BJ (cell line): ENCODE measurements at regions not wholly inside any gene's neighbourhood (a gene's known extent, or its start where the extent isn't known, plus 50 kb on each side); places are given as distances from the start of the nearest gene placed in this dataset.
A peak's percentile ranks its signal among the peaks of the same experiment; 100 is the strongest.

Experiments used
- CTCF ChIA-PET: fragments of 350-600 bp; formaldehyde crosslinking; extraction: SDS; loops from one replicate; lab custom pipeline; 2021; ENCODE audit warnings: antibody characterized with exemption, inconsistent platforms; lab: Yijun Ruan, JAX
- POLR2A ChIA-PET: fragments of 300-600 bp; sonication (Branson Sonifier 250); formaldehyde crosslinking; extraction: SDS; loops from one replicate; lab custom pipeline; 2021; ENCODE audit warnings: antibody characterized with exemption; lab: Charles Lee
- DNase-seq: peaks from one replicate; pipeline ENCODE4 v3.0.0-alpha.2; 2011; ENCODE audit warnings: low read depth
- H3K27me3 ChIP-seq: 2 replicates; pipeline ENCODE4 v1.6.0; 2011; ENCODE audit warnings: low read length; ENCODE audit not compliant: control insufficient read depth, insufficient read depth
- H3K36me3 ChIP-seq: 2 replicates; pipeline ENCODE4 v1.5.1; 2011; ENCODE audit warnings: low read length; ENCODE audit not compliant: control insufficient read depth, insufficient read depth
- H3K4me3 ChIP-seq: 2 replicates; pipeline ENCODE4 v1.5.1; 2011; ENCODE audit warnings: low read depth, mild to moderate bottlenecking, control low read depth, low read length
- TF ChIP-seq, protein P1 (sequence below): IDR thresholded peaks from 2 replicates; pipeline ENCODE4 v1.5.1; 2011; ENCODE audit warnings: low read depth, mild to moderate bottlenecking, control low read depth, inconsistent platforms, low read length, moderate library complexity; ENCODE audit not compliant: insufficient read depth

DNA sequence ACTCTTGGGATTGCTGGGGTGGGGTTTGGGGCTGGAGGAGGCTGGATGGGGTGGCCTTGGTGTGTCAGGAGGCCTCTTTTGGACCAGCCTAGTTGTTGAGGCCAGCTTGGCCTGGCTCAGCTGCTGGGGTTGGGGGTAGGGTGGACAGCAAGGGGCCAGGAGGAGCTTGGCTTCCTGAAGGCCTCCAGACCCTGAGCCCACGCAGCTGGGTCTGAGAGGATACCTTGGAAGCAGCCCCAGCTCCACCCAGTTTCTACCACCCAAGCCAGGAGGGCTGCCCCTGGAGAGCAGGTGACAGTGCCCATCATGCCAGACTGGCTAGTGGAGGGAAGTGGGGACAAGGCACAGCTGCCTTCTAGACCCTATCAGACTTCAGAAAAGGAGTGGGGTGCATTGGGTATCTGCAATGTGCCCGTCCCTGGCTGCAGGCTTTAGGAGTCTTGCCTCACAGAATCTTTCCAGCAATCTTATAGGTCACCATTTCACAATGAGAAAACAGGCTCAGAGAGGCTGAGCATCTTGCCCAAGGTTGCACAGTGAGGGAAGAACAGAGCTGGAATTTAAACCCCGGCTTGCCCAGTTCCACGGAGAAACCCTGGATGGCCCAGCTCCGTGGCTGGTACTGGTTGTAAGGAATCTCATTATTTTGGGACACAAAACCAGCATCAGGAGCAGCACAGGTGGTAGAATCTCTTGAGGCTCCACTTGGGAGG, 83.0 kb downstream of the LINGO1 start:
- ChIA-PET CTCF (interaction anchor here (0.9 to 1.3 kb wide), 2 partner anchors 8 to 10 kb away, joined by 3 to 6 read pairs; no protein-coding TSS in a partner anchor), POLR2A (no interaction called here)
- no peak overlapping the region for H3K4me3 ChIP-seq
- no peaks in the 10 kb centered on the region for H3K36me3 ChIP-seq
- no peaks in the 10 kb centered on the region for H3K27me3 ChIP-seq
- TF ChIP-seq, protein P1, sequence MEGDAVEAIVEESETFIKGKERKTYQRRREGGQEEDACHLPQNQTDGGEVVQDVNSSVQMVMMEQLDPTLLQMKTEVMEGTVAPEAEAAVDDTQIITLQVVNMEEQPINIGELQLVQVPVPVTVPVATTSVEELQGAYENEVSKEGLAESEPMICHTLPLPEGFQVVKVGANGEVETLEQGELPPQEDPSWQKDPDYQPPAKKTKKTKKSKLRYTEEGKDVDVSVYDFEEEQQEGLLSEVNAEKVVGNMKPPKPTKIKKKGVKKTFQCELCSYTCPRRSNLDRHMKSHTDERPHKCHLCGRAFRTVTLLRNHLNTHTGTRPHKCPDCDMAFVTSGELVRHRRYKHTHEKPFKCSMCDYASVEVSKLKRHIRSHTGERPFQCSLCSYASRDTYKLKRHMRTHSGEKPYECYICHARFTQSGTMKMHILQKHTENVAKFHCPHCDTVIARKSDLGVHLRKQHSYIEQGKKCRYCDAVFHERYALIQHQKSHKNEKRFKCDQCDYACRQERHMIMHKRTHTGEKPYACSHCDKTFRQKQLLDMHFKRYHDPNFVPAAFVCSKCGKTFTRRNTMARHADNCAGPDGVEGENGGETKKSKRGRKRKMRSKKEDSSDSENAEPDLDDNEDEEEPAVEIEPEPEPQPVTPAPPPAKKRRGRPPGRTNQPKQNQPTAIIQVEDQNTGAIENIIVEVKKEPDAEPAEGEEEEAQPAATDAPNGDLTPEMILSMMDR = no peak
- DNase-seq = no peak

DNA sequence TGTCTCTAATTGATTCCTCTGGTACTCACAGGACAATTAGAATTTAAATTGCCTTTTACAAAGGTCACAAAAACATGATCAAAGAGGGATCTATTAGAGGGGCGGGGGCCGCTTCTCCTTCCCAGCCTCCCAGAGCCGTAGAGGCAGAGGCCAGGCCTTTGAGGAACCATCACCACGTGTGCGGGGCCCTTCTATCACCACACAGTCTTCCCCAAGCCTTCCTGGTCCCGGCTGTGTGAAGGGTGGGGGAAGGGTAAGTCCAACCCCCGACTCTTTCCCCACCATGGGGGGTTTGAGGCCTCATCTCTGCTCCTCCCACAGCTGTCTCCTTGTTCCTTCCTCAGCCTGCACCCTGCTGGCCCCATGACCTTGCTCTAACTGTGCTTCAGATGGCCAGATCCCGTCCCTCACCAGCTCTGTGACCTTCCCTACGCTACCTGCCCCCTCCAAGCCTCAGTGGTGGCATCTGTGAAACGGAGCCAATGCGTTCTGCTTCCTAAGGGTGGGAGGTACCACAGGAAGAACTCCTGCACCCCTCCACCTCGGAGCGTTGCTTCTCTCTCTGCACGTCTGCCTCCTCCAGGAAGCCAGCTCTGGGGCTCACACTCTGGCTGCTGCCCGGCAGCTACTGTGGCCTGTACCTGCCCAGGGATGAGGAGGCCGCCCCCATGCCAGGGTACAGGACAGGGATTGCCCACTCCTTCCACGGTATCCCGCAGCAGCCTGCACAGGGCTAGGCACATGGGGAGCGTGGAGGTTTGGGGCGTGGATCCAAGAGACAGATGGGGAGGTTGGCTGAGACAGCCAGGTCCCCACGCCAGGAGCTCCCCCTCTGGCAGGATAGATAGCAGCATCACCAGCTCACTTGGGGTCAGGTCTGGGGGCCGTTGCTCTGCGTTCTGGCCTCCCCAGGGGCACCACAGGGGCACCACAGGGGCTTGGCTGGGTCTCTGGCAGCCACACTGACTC, 83.8 kb downstream of the LINGO1 start:
- POLR2A ChIA-PET = no interaction called here
- no peak overlapping the region for H3K4me3 ChIP-seq
- TF ChIP-seq, protein P1 = peak; percentile 7; the same call in 1 of the 2 replicates
- no peaks in the 10 kb centered on the region for H3K27me3 ChIP-seq
- H3K36me3 ChIP-seq = no peaks in the 10 kb centered on the region
- no peak for DNase-seq
- CTCF ChIA-PET = interaction anchor here (0.9 to 1.3 kb wide), 3 partner anchors 7 to 525 kb away, joined by 3 to 6 read pairs (median 3); no protein-coding TSS in a partner anchor

DNA sequence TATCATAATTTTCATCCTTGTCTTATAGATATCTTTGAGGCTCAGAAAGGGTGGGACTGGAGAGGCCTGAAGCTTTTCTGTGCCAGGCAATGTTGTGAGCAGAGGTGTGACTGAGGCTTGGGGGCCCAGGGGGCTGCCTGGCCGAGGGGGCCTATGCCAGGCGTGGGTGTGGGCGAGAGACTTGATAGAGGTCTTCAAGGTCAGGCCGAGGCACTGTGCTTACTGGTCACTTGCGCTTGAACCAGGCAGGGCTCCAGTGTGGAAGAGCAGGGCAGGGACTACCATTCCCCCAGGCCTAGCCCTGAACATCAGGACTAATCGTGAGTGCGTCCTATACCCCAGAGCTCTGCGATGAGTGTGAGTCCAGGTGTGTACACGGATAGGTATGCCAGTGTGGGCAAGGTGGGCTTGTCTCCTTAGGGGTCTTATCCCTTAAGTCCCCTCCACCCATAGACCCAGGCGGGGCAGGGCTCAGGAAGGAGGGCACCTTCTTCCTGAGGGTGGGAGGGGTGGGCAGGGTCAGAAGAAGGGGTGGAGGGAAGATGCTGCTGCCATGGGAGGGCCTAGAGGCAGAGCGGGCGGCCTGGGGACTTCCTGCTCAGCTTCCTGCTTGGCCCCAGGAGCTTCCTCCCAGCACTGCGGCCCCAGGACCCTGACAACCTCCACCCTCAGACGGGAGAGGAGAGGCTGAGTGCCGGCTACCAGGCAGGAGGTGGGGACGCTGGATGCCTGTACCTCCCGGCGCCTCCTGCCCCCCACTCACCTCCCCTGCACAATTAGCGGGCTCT, 84.7 kb downstream of the LINGO1 start:
- ChIA-PET POLR2A (no interaction called here), CTCF (interaction anchor here (1.2 kb wide), 1 partner anchor 524 kb away, joined by 3 read pairs; no protein-coding TSS in a partner anchor)
- Histone ChIP-seq H3K36me3 (no peaks in the 10 kb centered on the region), H3K4me3 (no peak overlapping the region), H3K27me3 (no peaks in the 10 kb centered on the region)
- TF ChIP-seq, protein P1 = no peak
- DNase-seq = no peak

DNA sequence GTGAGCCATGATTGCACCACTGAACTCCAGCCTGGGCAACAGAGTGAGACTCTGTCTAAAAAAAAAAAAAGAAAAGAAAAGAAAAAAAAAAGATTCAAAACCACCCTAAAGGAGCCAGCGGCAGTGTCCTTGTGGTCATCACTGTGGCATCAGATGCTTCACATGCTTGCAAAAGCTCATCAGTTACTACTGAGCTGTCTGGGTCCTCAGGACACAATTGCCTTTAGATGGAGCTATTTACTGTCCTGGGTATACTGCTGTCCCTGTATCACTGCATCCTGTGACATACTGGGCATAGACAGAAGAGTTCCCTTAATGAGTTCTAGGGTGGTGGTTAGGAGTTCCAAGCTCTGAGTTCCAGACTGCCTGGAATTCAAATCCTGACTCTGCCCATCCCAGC, 85.8 kb downstream of the LINGO1 start:
- Histone ChIP-seq H3K4me3 (no peak overlapping the region), H3K27me3 (no peaks in the 10 kb centered on the region), H3K36me3 (no peaks in the 10 kb centered on the region)
- ChIA-PET CTCF (interaction anchor here (7.5 kb wide), 1 partner anchor 427 kb away, joined by 98 read pairs; no protein-coding TSS in a partner anchor), POLR2A (no interaction called here)
- TF ChIP-seq, protein P1 = no peak
- DNase-seq = no peak
